ENCODE measurements at regions not wholly inside any gene's neighbourhood (a gene's known extent, or its start where the extent isn't known, plus 50 kb on each side); places are given as distances from the start of the nearest gene placed in this dataset.

DNA sequence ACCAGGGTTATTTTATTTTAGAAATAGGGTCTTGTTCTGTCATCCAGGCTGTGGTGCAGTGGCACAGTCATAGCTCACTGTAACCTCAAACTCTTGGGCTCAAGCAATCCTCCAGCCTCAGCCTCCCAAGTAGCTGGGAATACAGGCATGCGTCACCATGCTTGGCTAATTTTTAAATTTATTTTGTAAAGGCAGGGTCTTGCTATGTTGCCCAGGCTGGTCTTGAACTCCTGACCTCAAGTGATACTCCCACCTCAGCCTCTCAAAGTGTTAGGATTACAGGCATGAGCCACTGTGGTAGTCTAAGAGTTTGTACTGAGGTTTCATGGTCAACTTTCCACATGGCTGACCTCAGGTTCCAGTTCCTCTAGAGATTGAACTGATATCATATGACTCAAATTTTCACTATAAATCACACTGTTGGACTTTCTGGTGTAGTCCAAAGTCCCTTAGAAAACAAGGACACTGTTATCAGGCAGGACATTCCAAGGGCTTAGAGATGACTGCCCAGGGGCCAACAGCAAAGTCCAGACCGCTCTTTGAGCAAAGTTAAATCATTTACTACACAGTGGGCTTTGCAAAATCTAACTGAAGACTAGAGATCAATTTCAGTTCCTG, 82.0 kb upstream of the MEX3C start:
- TF ChIP-seq, protein P1, sequence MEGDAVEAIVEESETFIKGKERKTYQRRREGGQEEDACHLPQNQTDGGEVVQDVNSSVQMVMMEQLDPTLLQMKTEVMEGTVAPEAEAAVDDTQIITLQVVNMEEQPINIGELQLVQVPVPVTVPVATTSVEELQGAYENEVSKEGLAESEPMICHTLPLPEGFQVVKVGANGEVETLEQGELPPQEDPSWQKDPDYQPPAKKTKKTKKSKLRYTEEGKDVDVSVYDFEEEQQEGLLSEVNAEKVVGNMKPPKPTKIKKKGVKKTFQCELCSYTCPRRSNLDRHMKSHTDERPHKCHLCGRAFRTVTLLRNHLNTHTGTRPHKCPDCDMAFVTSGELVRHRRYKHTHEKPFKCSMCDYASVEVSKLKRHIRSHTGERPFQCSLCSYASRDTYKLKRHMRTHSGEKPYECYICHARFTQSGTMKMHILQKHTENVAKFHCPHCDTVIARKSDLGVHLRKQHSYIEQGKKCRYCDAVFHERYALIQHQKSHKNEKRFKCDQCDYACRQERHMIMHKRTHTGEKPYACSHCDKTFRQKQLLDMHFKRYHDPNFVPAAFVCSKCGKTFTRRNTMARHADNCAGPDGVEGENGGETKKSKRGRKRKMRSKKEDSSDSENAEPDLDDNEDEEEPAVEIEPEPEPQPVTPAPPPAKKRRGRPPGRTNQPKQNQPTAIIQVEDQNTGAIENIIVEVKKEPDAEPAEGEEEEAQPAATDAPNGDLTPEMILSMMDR (conservative IDR thresholded peaks at IDR 0.05; ENCODE audit: low read depth, low read length) = no peak
- TF ChIP-seq EZH2 (IDR thresholded peaks at IDR 0.05; ENCODE audit: borderline replicate concordance, low read depth, low read length, poor library complexity, severe bottlenecking) = no peak

Data from A673 (cell line).